ENCODE measurements at regions not wholly inside any gene's neighbourhood (a gene's known extent, or its start where the extent isn't known, plus 50 kb on each side); places are given as distances from the start of the nearest gene placed in this dataset.

DNA sequence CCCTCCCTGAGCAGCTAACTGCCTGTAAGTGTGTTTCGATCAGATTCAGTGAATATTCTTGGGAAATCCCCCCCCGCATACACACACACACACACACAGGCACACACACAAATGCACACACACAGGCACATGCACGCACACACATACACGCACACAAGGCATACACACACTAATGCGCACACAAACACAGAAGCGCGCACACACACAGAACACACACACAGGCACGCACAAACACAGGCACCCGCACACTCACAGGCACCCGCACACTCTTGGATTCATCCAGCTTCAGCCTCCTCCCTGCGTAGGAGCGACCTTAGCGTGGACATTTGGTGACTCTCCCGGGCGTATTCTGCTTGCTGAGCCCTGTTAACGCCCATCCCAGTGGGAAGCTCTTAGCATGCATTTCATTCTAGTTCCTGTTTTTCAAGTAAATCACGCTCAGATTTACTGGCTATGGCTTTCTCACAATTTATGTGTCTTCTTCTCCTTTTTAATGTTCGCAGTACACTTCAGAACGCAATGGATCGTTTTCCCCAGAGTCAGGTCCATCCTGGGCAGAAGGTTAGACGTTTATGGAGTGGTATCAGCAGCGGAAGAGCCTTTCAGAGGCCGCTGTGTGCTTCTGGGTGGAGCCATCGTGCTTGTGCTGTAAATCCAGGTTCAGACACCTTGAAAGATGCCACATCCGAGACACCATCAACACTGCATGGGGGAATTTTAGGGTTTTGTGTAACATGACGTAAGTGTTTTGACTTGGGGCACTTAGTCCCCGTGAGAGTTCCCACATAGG, 656.6 kb downstream of the GALR1 start:
- no peak for TF ChIP-seq EZH2 (IDR thresholded peaks at IDR 0.05; ENCODE audit: insufficient read depth, poor library complexity, severe bottlenecking)
- no peak for TF ChIP-seq EZH2phosphoT487 (IDR thresholded peaks at IDR 0.05; ENCODE audit: insufficient read depth, low read depth)
